Panc1 (cell line): ENCODE measurements at regions not wholly inside any gene's neighbourhood (a gene's known extent, or its start where the extent isn't known, plus 50 kb on each side); places are given as distances from the start of the nearest gene placed in this dataset.

Source experiments
- ATAC-seq: fragments of 200-7000 bp; cut with Tn5 transposase; 2 replicates; pipeline ENCODE4 v1.9.1; 2020; ENCODE audit warnings: mild to moderate bottlenecking, moderate library complexity
- BruUV-seq: library from RNA; stranded (reverse); fragments of 400-500 nt; replicated peaks from 2 replicates; lab custom pipeline; 2021; lab: Mats Ljungman, UMichigan
- CTCF ChIA-PET: fragments of 300-600 bp; sonication (Branson Sonifier 250); formaldehyde crosslinking; loops from one replicate; lab custom pipeline; 2022; ENCODE audit warnings: antibody characterized with exemption; lab: Charles Lee
- POLR2A ChIA-PET: fragments of 300-600 bp; sonication (Branson Sonifier 250); formaldehyde crosslinking; loops from one replicate; lab custom pipeline; 2022; ENCODE audit warnings: antibody characterized with exemption; lab: Charles Lee
- DNase-seq: peaks from one replicate; pipeline ENCODE4 v3.0.0-alpha.2; 2010; ENCODE audit warnings: low read depth, low spot score
- H3K27ac ChIP-seq: 2 replicates; pipeline ENCODE4 v1.5.1; 2011; ENCODE audit warnings: mild to moderate bottlenecking, low read length, inconsistent platforms
- H3K27me3 ChIP-seq: fragments of 200-500 bp; sonication (Bioruptor generic); 2 replicates; pipeline ENCODE4 v1.6.0; 2014; ENCODE audit warnings: low read length, inconsistent platforms; ENCODE audit not compliant: control insufficient read depth, insufficient read depth
- H3K36me3 ChIP-seq: fragments of 200-500 bp; sonication (Bioruptor generic); 2 replicates; pipeline ENCODE4 v1.5.1; 2014; ENCODE audit warnings: inconsistent platforms, mild to moderate bottlenecking, low read length, moderate library complexity; ENCODE audit not compliant: control insufficient read depth, insufficient read depth
- H3K4me1 ChIP-seq: 2 replicates; pipeline ENCODE4 v1.5.1; 2011; ENCODE audit warnings: inconsistent platforms, mild to moderate bottlenecking, low read length, moderate library complexity; ENCODE audit not compliant: control insufficient read depth, insufficient read depth
- H3K4me3 ChIP-seq, 2 experiments: 2 replicates each; pipeline ENCODE4 v1.5.1; 2011 to 2012; ENCODE audit warnings: low read depth in 2 of 2, low read length in 2 of 2, mild to moderate bottlenecking in 2 of 2, inconsistent platforms in 1 of 2, moderate library complexity in 1 of 2
- H3K9me3 ChIP-seq: fragments of 200-500 bp; sonication (Bioruptor generic); 2 replicates; pipeline ENCODE4 v1.5.1; 2014; ENCODE audit warnings: low read depth, mild to moderate bottlenecking, inconsistent platforms, low read length, moderate library complexity; ENCODE audit not compliant: control insufficient read depth, insufficient read depth
- POLR2AphosphoS5 ChIP-seq: IDR thresholded peaks from 2 replicates; pipeline ENCODE4 v1.6.1; 2012; ENCODE audit warnings: mild to moderate bottlenecking, low read depth, low read length, moderate library complexity
- SIN3A ChIP-seq: IDR thresholded peaks from 2 replicates; pipeline ENCODE4 v1.6.1; 2012; ENCODE audit warnings: low read depth, mild to moderate bottlenecking, low read length, moderate library complexity, borderline replicate concordance; ENCODE audit not compliant: insufficient read depth
- TCF7L2 ChIP-seq: IDR thresholded peaks from 2 replicates; pipeline ENCODE4 v1.6.1; 2011; ENCODE audit warnings: mild to moderate bottlenecking, low read depth, low read length, inconsistent platforms
- in situ Hi-C: cut with HindIII; loops from 2 replicates; pipeline ENCODE4 v1.10.0; 2016; ENCODE audit warnings: low sequenced_read_pairs, low pct_unique_long_range_greater_than_20kb
- intact Hi-C: fragments of 100-400 bp; cut with micrococcal nuclease; formaldehyde crosslinking; loops from one replicate; pipeline ENCODE4 v1.10.0; 2022; ENCODE audit not compliant: unreplicated experiment
- TF ChIP-seq, protein P1 (sequence below), 2 experiments: IDR thresholded peaks; 2 replicates each; pipeline ENCODE4 v1.6.1; 2011 to 2012; ENCODE audit warnings: low read depth in 2 of 2, control low read depth in 1 of 2, low read length in 1 of 2, mild to moderate bottlenecking in 1 of 2, moderate library complexity in 1 of 2; ENCODE audit not compliant: insufficient read depth in 1 of 2
- TF ChIP-seq, protein P2 (sequence below): fragments of 450-650 bp; IDR thresholded peaks from 2 replicates; pipeline ENCODE4 v1.5.1; 2017; ENCODE audit warnings: mild to moderate bottlenecking

GRCh38 chr6:168951217-168951616, 302.4 kb downstream of the THBS2 start:
- no peak overlapping the region for H3K27ac ChIP-seq
- ChIA-PET CTCF (no interaction called here), POLR2A (no interaction called here)
- H3K27me3 ChIP-seq: peaks cover 14% of the 10 kb centered on the region
- no TSS peak for BruUV-seq
- DNase-seq: no peak
- in situ Hi-C loops: no loop called here
- no peak overlapping the region for H3K4me3 ChIP-seq
- ATAC-seq: peak; percentile 34; the same call in 1 of the 2 replicates
- no peaks in the 10 kb centered on the region for H3K4me1 ChIP-seq
- H3K36me3 ChIP-seq: no peaks in the 10 kb centered on the region
- intact Hi-C loops: loop anchor here (10.0 kb wide), 1 partner anchor 374 kb away; no protein-coding TSS in a partner anchor
- TF ChIP-seq POLR2AphosphoS5: no peak
- no peak for TF ChIP-seq SIN3A
- TF ChIP-seq TCF7L2: no peak
- TF ChIP-seq, protein P1, sequence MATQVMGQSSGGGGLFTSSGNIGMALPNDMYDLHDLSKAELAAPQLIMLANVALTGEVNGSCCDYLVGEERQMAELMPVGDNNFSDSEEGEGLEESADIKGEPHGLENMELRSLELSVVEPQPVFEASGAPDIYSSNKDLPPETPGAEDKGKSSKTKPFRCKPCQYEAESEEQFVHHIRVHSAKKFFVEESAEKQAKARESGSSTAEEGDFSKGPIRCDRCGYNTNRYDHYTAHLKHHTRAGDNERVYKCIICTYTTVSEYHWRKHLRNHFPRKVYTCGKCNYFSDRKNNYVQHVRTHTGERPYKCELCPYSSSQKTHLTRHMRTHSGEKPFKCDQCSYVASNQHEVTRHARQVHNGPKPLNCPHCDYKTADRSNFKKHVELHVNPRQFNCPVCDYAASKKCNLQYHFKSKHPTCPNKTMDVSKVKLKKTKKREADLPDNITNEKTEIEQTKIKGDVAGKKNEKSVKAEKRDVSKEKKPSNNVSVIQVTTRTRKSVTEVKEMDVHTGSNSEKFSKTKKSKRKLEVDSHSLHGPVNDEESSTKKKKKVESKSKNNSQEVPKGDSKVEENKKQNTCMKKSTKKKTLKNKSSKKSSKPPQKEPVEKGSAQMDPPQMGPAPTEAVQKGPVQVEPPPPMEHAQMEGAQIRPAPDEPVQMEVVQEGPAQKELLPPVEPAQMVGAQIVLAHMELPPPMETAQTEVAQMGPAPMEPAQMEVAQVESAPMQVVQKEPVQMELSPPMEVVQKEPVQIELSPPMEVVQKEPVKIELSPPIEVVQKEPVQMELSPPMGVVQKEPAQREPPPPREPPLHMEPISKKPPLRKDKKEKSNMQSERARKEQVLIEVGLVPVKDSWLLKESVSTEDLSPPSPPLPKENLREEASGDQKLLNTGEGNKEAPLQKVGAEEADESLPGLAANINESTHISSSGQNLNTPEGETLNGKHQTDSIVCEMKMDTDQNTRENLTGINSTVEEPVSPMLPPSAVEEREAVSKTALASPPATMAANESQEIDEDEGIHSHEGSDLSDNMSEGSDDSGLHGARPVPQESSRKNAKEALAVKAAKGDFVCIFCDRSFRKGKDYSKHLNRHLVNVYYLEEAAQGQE (IDR thresholded peaks at IDR 0.05; ENCODE audit: insufficient read depth in 1 of 2, low read depth in 2 of 2, low read length in 1 of 2): no peak
- TF ChIP-seq, protein P2, sequence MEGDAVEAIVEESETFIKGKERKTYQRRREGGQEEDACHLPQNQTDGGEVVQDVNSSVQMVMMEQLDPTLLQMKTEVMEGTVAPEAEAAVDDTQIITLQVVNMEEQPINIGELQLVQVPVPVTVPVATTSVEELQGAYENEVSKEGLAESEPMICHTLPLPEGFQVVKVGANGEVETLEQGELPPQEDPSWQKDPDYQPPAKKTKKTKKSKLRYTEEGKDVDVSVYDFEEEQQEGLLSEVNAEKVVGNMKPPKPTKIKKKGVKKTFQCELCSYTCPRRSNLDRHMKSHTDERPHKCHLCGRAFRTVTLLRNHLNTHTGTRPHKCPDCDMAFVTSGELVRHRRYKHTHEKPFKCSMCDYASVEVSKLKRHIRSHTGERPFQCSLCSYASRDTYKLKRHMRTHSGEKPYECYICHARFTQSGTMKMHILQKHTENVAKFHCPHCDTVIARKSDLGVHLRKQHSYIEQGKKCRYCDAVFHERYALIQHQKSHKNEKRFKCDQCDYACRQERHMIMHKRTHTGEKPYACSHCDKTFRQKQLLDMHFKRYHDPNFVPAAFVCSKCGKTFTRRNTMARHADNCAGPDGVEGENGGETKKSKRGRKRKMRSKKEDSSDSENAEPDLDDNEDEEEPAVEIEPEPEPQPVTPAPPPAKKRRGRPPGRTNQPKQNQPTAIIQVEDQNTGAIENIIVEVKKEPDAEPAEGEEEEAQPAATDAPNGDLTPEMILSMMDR: no peak
- H3K9me3 ChIP-seq: no peaks in the 10 kb centered on the region

GRCh38 chr6:168950858-168951214, 302.8 kb downstream of the THBS2 start:
- BruUV-seq: no TSS peak
- ChIA-PET CTCF (no interaction called here), POLR2A (no interaction called here)
- TF ChIP-seq POLR2AphosphoS5: no peak
- TF ChIP-seq SIN3A: no peak
- TF ChIP-seq TCF7L2: no peak
- TF ChIP-seq, protein P1 (IDR thresholded peaks at IDR 0.05; ENCODE audit: insufficient read depth in 1 of 2, low read depth in 2 of 2, low read length in 1 of 2): no peak
- TF ChIP-seq, protein P2: no peak
- in situ Hi-C loops (no loop called here), intact Hi-C loops (loop anchor here (10.0 kb wide), 1 partner anchor 374 kb away; no protein-coding TSS in a partner anchor)
- Histone ChIP-seq H3K27ac (no peak overlapping the region), H3K27me3 (peaks cover 18% of the 10 kb centered on the region), H3K4me3 (no peak overlapping the region), H3K4me1 (no peaks in the 10 kb centered on the region), H3K9me3 (no peaks in the 10 kb centered on the region), H3K36me3 (no peaks in the 10 kb centered on the region)
- peak; percentile 45 for ATAC-seq
- DNase-seq: no peak
